ENCODE measurements at regions not wholly inside any gene's neighbourhood (a gene's known extent, or its start where the extent isn't known, plus 50 kb on each side); places are given as distances from the start of the nearest gene placed in this dataset.
"Not testable (repeated sequence)": the region's sequence is repeated elsewhere in the genome, so short reads cannot be mapped to it uniquely, and the experiment has no call there.

DNA sequence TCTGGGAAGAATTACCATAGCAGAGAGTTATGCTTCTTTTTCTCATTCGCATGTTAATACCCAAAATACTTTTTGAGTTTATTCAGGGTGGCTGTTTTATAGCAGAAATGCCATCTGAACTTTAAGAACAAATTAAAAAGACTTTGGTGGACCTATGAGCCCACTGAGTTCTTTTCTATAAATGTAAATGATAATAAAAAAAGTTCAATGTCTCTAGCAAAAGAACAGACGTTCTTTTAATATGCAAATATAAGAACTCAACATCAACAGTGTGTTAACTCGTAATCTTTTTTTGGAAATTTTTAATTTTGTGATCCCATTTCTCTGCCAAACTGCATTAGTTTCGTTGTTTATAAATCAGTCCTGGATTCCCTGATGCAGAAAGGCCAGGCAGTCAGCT is 1283.0 kb upstream of the NUDT12 start:
- CTCF ChIA-PET, result no interaction called here
- no peak overlapping the region for H3K27ac Mint-ChIP-seq (ENCODE audit: unreplicated experiment)
- no TSS peak for BruUV-seq (replicated peaks)
- H3K4me1 Mint-ChIP-seq (ENCODE audit: low read depth, unreplicated experiment), result peaks cover 14% of the 10 kb centered on the region
- DNase-seq, result no peak
- TF ChIP-seq, protein P1, sequence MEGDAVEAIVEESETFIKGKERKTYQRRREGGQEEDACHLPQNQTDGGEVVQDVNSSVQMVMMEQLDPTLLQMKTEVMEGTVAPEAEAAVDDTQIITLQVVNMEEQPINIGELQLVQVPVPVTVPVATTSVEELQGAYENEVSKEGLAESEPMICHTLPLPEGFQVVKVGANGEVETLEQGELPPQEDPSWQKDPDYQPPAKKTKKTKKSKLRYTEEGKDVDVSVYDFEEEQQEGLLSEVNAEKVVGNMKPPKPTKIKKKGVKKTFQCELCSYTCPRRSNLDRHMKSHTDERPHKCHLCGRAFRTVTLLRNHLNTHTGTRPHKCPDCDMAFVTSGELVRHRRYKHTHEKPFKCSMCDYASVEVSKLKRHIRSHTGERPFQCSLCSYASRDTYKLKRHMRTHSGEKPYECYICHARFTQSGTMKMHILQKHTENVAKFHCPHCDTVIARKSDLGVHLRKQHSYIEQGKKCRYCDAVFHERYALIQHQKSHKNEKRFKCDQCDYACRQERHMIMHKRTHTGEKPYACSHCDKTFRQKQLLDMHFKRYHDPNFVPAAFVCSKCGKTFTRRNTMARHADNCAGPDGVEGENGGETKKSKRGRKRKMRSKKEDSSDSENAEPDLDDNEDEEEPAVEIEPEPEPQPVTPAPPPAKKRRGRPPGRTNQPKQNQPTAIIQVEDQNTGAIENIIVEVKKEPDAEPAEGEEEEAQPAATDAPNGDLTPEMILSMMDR (IDR thresholded peaks at IDR 0.05; ENCODE audit: unreplicated experiment), result no peak
- H3K36me3 Mint-ChIP-seq (ENCODE audit: insufficient read depth, unreplicated experiment), result no peaks in the 10 kb centered on the region
- intact Hi-C loops (cut with micrococcal nuclease; ENCODE audit: unreplicated experiment), result no loop called here
- H3K27me3 Mint-ChIP-seq (ENCODE audit: unreplicated experiment), result no peaks in the 10 kb centered on the region
- H3K4me3 Mint-ChIP-seq (ENCODE audit: low read depth, unreplicated experiment), result no peak overlapping the region
- no peaks in the 10 kb centered on the region for H3K9me3 Mint-ChIP-seq (ENCODE audit: low read depth, unreplicated experiment)

DNA sequence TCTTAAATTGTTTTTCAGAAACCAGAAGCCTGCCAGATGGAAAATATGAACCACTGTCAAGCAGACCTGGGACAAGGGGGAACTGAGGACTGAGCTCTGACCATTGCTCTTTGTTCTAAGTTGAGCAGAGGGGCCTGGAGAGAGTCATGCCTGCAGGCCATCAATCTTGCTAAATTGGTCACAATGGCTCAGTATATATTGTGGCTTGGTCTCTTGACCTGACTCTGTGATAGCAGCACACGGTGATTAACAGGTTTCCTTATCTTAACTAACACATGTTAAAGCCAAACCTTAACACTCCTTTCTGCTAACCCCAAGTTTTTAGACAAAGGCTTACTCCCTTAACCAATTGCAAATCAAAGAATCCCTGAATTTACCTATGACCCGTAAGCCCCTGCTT is 1281.2 kb upstream of the NUDT12 start:
- TF ChIP-seq, protein P1 (IDR thresholded peaks at IDR 0.05; ENCODE audit: unreplicated experiment), result no peak
- H3K36me3 Mint-ChIP-seq (ENCODE audit: insufficient read depth, unreplicated experiment), result no peaks in the 10 kb centered on the region
- BruUV-seq (replicated peaks), result no TSS peak
- CTCF ChIA-PET, result no interaction called here
- no peak for DNase-seq
- H3K27ac Mint-ChIP-seq (ENCODE audit: unreplicated experiment), result no peak overlapping the region
- no peak overlapping the region for H3K4me3 Mint-ChIP-seq (ENCODE audit: low read depth, unreplicated experiment)
- no peaks in the 10 kb centered on the region for H3K9me3 Mint-ChIP-seq (ENCODE audit: low read depth, unreplicated experiment)
- intact Hi-C loops (cut with micrococcal nuclease; ENCODE audit: unreplicated experiment), result no loop called here
- no peaks in the 10 kb centered on the region for H3K27me3 Mint-ChIP-seq (ENCODE audit: unreplicated experiment)
- peaks cover 14% of the 10 kb centered on the region for H3K4me1 Mint-ChIP-seq (ENCODE audit: low read depth, unreplicated experiment)

DNA sequence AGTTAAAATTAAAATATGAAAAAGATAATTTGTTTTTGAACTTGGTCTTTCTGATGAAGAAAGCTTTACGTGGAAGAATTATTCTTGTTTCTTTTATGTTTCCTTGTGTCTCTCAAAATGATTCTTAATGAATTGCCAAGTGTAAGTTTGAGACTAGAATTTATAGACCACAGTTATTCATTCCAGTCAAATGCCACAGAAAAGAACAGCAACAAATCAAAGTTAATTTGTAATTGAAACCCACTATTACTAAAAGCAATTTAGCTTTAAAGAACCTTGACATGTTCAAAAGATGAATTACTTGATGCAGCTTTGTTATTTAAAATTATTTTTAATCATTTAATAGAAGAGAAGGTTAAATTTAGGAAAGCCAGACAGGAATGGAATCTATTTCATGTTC is 1277.7 kb upstream of the NUDT12 start:
- H3K9me3 Mint-ChIP-seq (ENCODE audit: low read depth, unreplicated experiment), result no peaks in the 10 kb centered on the region
- TF ChIP-seq, protein P1 (IDR thresholded peaks at IDR 0.05; ENCODE audit: unreplicated experiment), result no peak
- no peak overlapping the region for H3K4me3 Mint-ChIP-seq (ENCODE audit: low read depth, unreplicated experiment)
- no peak for DNase-seq
- no peaks in the 10 kb centered on the region for H3K27me3 Mint-ChIP-seq (ENCODE audit: unreplicated experiment)
- no TSS peak for BruUV-seq (replicated peaks)
- peaks cover 14% of the 10 kb centered on the region for H3K4me1 Mint-ChIP-seq (ENCODE audit: low read depth, unreplicated experiment)
- no peak overlapping the region for H3K27ac Mint-ChIP-seq (ENCODE audit: unreplicated experiment)
- intact Hi-C loops (cut with micrococcal nuclease; ENCODE audit: unreplicated experiment), result no loop called here
- CTCF ChIA-PET, result no interaction called here
- no peaks in the 10 kb centered on the region for H3K36me3 Mint-ChIP-seq (ENCODE audit: insufficient read depth, unreplicated experiment)

DNA sequence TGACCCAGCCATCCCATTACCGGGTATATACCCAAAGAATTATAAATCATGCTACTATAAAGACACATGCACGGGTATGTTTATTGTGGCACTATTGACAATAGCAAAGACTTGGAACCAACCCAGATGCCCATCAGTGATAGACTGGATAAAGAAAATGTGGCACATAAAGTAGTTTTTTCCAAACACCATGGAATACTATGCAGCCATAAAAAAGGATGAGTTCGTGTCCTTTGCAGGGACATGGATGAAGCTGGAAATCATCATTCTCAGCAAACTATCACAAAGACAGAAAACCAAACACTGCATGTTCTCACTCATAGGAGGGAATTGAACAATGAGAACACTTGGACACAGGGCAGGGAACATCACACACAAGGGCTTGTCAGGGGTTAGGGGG is 1268.9 kb upstream of the NUDT12 start:
- H3K9me3 Mint-ChIP-seq (ENCODE audit: low read depth, unreplicated experiment); DNase-seq; CTCF ChIA-PET; intact Hi-C loops (cut with micrococcal nuclease; ENCODE audit: unreplicated experiment); H3K27me3 Mint-ChIP-seq (ENCODE audit: unreplicated experiment); H3K4me3 Mint-ChIP-seq (ENCODE audit: low read depth, unreplicated experiment); H3K36me3 Mint-ChIP-seq (ENCODE audit: insufficient read depth, unreplicated experiment); H3K4me1 Mint-ChIP-seq (ENCODE audit: low read depth, unreplicated experiment); BruUV-seq (replicated peaks); H3K27ac Mint-ChIP-seq (ENCODE audit: unreplicated experiment): not testable (repeated sequence)

DNA sequence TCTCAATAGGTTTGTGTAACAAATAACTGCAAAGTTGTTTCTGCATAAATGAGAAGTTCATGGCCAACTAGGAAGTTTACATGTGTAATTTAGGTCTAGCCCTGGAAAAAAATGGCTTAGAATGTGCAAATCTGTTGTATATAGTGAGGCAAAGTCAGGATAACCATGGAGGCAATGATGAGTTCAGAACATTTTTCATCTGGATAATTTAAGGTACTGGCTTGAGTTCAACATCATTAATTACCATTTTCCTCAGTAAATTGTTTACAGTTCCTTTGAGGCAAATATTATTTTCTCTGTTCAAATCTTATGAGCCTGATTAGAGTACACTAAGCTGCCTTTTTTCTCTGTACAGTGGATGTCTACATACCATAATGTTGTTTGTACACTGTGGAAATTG is 1259.0 kb upstream of the NUDT12 start:
- BruUV-seq (replicated peaks), result no TSS peak
- no peaks in the 10 kb centered on the region for H3K36me3 Mint-ChIP-seq (ENCODE audit: insufficient read depth, unreplicated experiment)

More for the DNA sequence above, 1259.0 kb upstream of the NUDT12 start:
- DNase-seq, result no peak
- H3K4me1 Mint-ChIP-seq (ENCODE audit: low read depth, unreplicated experiment), result no peaks in the 10 kb centered on the region
- H3K27me3 Mint-ChIP-seq (ENCODE audit: unreplicated experiment), result no peaks in the 10 kb centered on the region
- intact Hi-C loops (cut with micrococcal nuclease; ENCODE audit: unreplicated experiment), result no loop called here
- TF ChIP-seq, protein P1 (IDR thresholded peaks at IDR 0.05; ENCODE audit: unreplicated experiment), result no peak
- CTCF ChIA-PET, result no interaction called here
- H3K4me3 Mint-ChIP-seq (ENCODE audit: low read depth, unreplicated experiment), result no peak overlapping the region
- H3K9me3 Mint-ChIP-seq (ENCODE audit: low read depth, unreplicated experiment), result no peaks in the 10 kb centered on the region
- no peak overlapping the region for H3K27ac Mint-ChIP-seq (ENCODE audit: unreplicated experiment)

Data from Calu3 (cell line).